Psoas muscle (tissue), 7 donors: ENCODE measurements at regions not wholly inside any gene's neighbourhood (a gene's known extent, or its start where the extent isn't known, plus 50 kb on each side); places are given as distances from the start of the nearest gene placed in this dataset.

ENCODE experiments used
- ATAC-seq, 4 donors: fragments of 200-7000 bp; cut with Tn5 transposase; one replicate each; pipeline ENCODE4 v1.9.1; 2020; ENCODE audit warnings: moderate library complexity in 3 of 4, mild to moderate bottlenecking in 2 of 4
- DNase-seq, 2 donors: peaks; one replicate each; pipeline ENCODE4 v3.0.0-alpha.2; 2020
- H3K27ac ChIP-seq: fragments of 200-600 bp; one replicate; pipeline ENCODE4 v1.8.0; 2022
- H3K27me3 ChIP-seq, 3 donors: fragments of 200-600 bp in 1 of 3; one replicate each; pipeline versions ENCODE4 v1.6.1 to v1.8.0; 2013 to 2022; ENCODE audit warnings: low read length in 2 of 3, mild to moderate bottlenecking in 2 of 3, moderate library complexity in 1 of 3; ENCODE audit not compliant: insufficient read depth in 3 of 3
- H3K36me3 ChIP-seq, 2 donors: fragments of 200-600 bp in 1 of 2; one replicate each; pipeline versions ENCODE4 v1.6.1 to v1.8.0; 2013 to 2022; ENCODE audit warnings: low read depth in 1 of 2, mild to moderate bottlenecking in 1 of 2, moderate library complexity in 1 of 2; ENCODE audit not compliant: insufficient read depth in 1 of 2
- H3K4me1 ChIP-seq: fragments of 200-600 bp; one replicate; pipeline ENCODE4 v1.8.0; 2022
- H3K4me3 ChIP-seq: fragments of 200-600 bp; one replicate; pipeline ENCODE4 v1.8.0; 2022; ENCODE audit warnings: mild to moderate bottlenecking
- H3K9me3 ChIP-seq: fragments of 200-600 bp; one replicate; pipeline ENCODE4 v1.8.0; 2022
- WGBS, 3 donors: extraction: QIAGEN DNeasy Blood & Tissue Kit; methylation state at CpG; one replicate each; pipeline versions ENCODE4 v1.1.6 to v1.1.7; 2013; 5-methylcytosine and 5-hydroxymethylcytosine counted together
- intact Hi-C, 2 donors: fragments of 100-400 bp; cut with DNase I; formaldehyde crosslinking; loops; one replicate each; pipeline versions ENCODE4 v1.11.0 to v1.14.2; 2022
- TF ChIP-seq, protein P1 (sequence below): fragments of 200-600 bp; IDR thresholded peaks from one replicate; pipeline ENCODE4 v1.8.0; 2022; ENCODE audit warnings: antibody characterized with exemption
- donor health status: healthy with polysubstance abuse.
- donor health status: DM: no; HTN: no; CAD: no; lungs with moderate emphysema.
- donor health status: Bipolar disorder and iron deficiency.
- donor health status: healthy.
- donor health status: DM: yes; HTN: yes; CAD: no.
- donor health status: DM: no; HTN: no; CAD: no.
- donor health status: DM: yes; HTN: yes; CAD: no.

DNA sequence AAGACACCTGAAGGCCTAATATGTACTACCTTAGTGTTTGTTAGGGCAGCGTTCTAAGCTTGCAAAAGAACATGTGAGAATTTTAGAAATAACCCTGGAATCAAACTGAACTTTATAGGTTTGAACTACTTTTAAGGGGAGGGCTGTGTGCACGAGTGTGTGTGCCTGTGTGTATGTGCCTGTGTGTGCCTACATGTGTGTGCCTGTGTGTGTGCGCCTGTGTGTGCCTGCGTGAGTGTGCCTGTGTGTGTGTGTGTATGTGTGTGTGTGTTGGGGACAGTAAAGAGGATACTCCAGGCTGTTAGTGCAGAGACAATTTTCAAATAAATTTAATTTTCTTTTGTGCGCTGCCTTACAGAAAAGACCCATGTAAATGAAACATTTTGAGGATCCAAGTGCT, 68.1 kb upstream of the WDR11 start:
- no peak for ATAC-seq
- H3K9me3 ChIP-seq: no peaks in the 10 kb centered on the region
- 68 to 86% (median 77%) methylated on average over 5 of the region's 5 CpGs for WGBS, 3 donors
- no peaks in the 10 kb centered on the region for H3K36me3 ChIP-seq
- DNase-seq: no peak
- intact Hi-C loops: no loop called here
- no peaks in the 10 kb centered on the region for H3K4me1 ChIP-seq
- H3K27me3 ChIP-seq: no peaks in the 10 kb centered on the region
- TF ChIP-seq, protein P1, sequence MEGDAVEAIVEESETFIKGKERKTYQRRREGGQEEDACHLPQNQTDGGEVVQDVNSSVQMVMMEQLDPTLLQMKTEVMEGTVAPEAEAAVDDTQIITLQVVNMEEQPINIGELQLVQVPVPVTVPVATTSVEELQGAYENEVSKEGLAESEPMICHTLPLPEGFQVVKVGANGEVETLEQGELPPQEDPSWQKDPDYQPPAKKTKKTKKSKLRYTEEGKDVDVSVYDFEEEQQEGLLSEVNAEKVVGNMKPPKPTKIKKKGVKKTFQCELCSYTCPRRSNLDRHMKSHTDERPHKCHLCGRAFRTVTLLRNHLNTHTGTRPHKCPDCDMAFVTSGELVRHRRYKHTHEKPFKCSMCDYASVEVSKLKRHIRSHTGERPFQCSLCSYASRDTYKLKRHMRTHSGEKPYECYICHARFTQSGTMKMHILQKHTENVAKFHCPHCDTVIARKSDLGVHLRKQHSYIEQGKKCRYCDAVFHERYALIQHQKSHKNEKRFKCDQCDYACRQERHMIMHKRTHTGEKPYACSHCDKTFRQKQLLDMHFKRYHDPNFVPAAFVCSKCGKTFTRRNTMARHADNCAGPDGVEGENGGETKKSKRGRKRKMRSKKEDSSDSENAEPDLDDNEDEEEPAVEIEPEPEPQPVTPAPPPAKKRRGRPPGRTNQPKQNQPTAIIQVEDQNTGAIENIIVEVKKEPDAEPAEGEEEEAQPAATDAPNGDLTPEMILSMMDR: no peak
- no peak overlapping the region for H3K27ac ChIP-seq
- no peak overlapping the region for H3K4me3 ChIP-seq

DNA sequence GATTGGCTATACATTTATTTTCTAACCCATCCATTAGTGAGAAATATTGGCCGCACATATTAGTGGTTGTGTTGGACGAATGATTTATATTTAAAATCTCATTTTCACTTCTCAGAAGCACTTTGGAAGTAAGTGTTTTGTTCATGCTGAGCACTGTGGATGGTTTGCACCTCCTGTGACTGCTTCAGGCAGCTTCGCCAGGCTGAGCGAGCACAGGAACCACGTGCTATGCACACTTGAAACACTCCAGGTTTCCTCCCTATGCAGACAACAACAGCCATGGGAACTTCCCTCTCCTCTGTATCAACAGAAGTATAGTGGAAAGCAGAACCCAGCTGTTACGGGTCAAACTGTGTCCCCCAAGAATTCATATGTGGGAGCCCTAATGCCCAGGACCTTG, 67.3 kb upstream of the WDR11 start:
- ATAC-seq (no peak), DNase-seq (no peak)
- Histone ChIP-seq H3K4me1 (no peaks in the 10 kb centered on the region), H3K27me3 (no peaks in the 10 kb centered on the region), H3K4me3 (no peak overlapping the region), H3K27ac (no peak overlapping the region), H3K9me3 (no peaks in the 10 kb centered on the region), H3K36me3 (no peaks in the 10 kb centered on the region)
- 66 to 81% (median 79%) methylated on average over 6 of the region's 6 CpGs for WGBS, 3 donors
- intact Hi-C loops: no loop called here
- TF ChIP-seq, protein P1: no peak

DNA sequence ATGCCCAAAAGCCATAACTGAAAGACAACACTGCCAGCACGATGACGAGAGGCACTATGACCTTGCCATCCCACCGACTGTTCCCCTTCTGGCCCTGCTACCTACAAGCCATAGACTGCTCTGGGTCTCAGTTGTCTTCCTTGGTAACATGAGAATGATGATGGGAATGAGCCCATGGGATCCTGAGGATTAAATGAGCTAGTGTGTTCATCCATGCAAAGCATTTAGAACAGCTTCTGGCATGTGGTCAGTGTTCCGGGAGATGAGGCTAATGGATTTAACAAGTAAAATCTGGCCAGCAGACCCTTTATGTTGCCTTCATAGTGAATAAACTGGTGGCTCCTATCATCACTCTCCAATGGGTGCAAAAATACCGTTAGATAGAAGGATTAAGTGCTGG, 62.4 kb upstream of the WDR11 start:
- TF ChIP-seq, protein P1: no peak
- no peaks in the 10 kb centered on the region for H3K9me3 ChIP-seq
- 30 to 50% (median 35%) methylated on average over 5 of the region's 5 CpGs for WGBS, 3 donors
- ATAC-seq: no peak
- no peaks in the 10 kb centered on the region for H3K4me1 ChIP-seq
- intact Hi-C loops: no loop called here
- H3K36me3 ChIP-seq: no peaks in the 10 kb centered on the region
- no peaks in the 10 kb centered on the region for H3K27me3 ChIP-seq
- H3K27ac ChIP-seq: no peak overlapping the region
- DNase-seq: no peak
- H3K4me3 ChIP-seq: no peak overlapping the region

DNA sequence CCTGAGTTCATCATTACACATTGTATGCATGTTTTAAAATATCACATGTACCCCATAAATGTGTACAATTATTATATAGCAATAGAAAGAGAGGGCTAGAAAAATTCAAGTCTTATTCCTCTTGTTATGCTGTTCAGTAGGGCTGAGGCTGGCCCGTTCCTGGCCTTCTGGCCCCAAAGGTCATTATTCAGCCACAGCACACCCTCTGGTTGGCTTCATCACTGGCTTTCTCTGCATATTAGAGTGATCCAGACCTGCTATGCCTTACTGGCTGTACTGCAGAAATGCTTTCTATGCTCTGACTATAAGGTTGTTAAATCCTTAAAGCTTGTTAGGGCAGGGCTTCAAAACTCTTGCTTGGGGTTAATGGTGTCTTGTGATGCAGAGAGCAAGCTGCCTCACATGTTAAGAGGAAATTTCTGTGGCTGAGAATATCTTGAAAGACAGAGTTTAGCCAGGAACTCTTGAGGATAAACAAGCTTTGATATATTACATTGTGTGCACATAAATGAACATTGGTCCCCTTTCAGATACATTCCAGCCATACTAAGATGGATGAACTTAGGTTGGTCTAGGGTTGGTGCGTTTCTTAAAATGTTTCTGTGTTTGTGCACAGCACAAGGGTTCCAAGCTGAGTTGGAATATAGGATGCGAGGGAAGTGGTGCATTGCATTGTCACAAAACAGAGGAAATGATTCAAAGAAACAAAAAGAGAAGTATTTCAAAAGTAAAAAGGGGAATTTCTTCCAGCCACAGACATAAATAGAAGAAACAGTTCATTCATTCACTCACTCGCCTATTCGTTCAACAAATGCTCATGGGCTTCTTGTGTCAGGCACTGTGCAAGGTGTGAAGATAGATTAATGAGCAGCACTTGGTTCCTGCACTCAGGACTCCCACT, 61.6 kb upstream of the WDR11 start:
- Histone ChIP-seq H3K27me3 (no peaks in the 10 kb centered on the region), H3K4me1 (no peaks in the 10 kb centered on the region), H3K9me3 (no peaks in the 10 kb centered on the region), H3K27ac (no peak overlapping the region), H3K36me3 (no peaks in the 10 kb centered on the region), H3K4me3 (no peak overlapping the region)
- no peak for DNase-seq
- intact Hi-C loops: no loop called here
- no peak for ATAC-seq
- 72 to 79% (median 76%) methylated on average over 5 of the region's 5 CpGs for WGBS, 3 donors
- TF ChIP-seq, protein P1: no peak

DNA sequence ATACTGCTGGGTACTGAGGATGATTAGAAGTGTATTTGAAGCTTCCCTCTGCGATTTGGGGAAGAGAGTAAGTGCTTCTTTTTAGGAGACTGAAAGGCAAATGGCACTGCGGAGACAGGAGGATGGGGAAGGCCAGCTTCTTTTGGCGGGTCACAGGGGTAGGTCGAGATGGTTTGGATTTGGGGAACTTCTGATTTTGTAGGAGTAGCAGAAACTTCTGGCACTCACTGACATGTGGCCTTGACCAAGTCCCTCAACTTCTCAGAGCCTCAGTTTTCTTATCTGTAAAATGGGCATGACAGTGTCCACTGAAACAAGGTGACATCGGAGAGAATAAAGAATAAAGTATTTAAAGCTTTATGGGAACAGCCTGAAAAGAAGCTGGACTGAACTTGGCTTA, 59.8 kb upstream of the WDR11 start:
- Histone ChIP-seq H3K4me1 (no peaks in the 10 kb centered on the region), H3K9me3 (no peaks in the 10 kb centered on the region), H3K4me3 (no peak overlapping the region), H3K27ac (no peak overlapping the region), H3K27me3 (no peaks in the 10 kb centered on the region), H3K36me3 (no peaks in the 10 kb centered on the region)
- TF ChIP-seq, protein P1: no peak
- intact Hi-C loops: no loop called here
- 86 to 89% (median 87%) methylated on average over 5 of the region's 5 CpGs for WGBS, 3 donors
- no peak for DNase-seq
- ATAC-seq: no peak
